H9 (cell line): ENCODE measurements at regions not wholly inside any gene's neighbourhood (a gene's known extent, or its start where the extent isn't known, plus 50 kb on each side); places are given as distances from the start of the nearest gene placed in this dataset.
"Not testable (repeated sequence)": the region's sequence is repeated elsewhere in the genome, so short reads cannot be mapped to it uniquely, and the experiment has no call there.

Experiments used
- DNase-seq: peaks from one replicate; pipeline ENCODE4 v3.0.0-alpha.2; 2017
- H2AFZ ChIP-seq: one replicate; pipeline ENCODE4 v1.6.1; 2013; ENCODE audit warnings: mild to moderate bottlenecking, low read length, control low read depth, moderate library complexity
- H2AK5ac ChIP-seq: 2 replicates; pipeline ENCODE4 v1.6.1; 2013; ENCODE audit warnings: low read length, control low read depth, mixed read lengths; ENCODE audit not compliant: insufficient read length
- H2BK120ac ChIP-seq: one replicate; pipeline ENCODE4 v1.6.1; 2013; ENCODE audit warnings: low read depth, mild to moderate bottlenecking, low read length, control low read depth, inconsistent platforms; ENCODE audit not compliant: poor library complexity, severe bottlenecking
- H2BK12ac ChIP-seq: 2 replicates; pipeline ENCODE4 v1.6.1; 2013; ENCODE audit warnings: low read length, control low read depth, mixed read lengths, low read depth; ENCODE audit not compliant: insufficient read length
- H2BK15ac ChIP-seq: 2 replicates; pipeline ENCODE4 v1.6.1; 2013; ENCODE audit warnings: low read depth, low read length, control low read depth
- H2BK20ac ChIP-seq: one replicate; pipeline ENCODE4 v1.6.1; 2013; ENCODE audit warnings: low read depth, mild to moderate bottlenecking, low read length, control low read depth, inconsistent platforms; ENCODE audit not compliant: poor library complexity, severe bottlenecking
- H2BK5ac ChIP-seq: 2 replicates; pipeline ENCODE4 v1.6.1; 2013; ENCODE audit warnings: low read length, control low read depth, mixed read lengths; ENCODE audit not compliant: insufficient read length
- H3K14ac ChIP-seq: 2 replicates; pipeline ENCODE4 v1.6.1; 2013; ENCODE audit warnings: low read length, control low read depth; ENCODE audit not compliant: insufficient read depth
- H3K18ac ChIP-seq: 2 replicates; pipeline ENCODE4 v1.6.1; 2013; ENCODE audit warnings: low read depth, mild to moderate bottlenecking, mixed read lengths, low read length, control low read depth; ENCODE audit not compliant: insufficient read length
- H3K23ac ChIP-seq: 2 replicates; pipeline ENCODE4 v1.6.1; 2013; ENCODE audit warnings: low read length, control low read depth, mixed read lengths, low read depth; ENCODE audit not compliant: insufficient read length
- H3K23me2 ChIP-seq: 2 replicates; pipeline ENCODE4 v1.6.1; 2013; ENCODE audit warnings: low read depth, mild to moderate bottlenecking, mixed read lengths, low read length, control low read depth; ENCODE audit not compliant: insufficient read length, poor library complexity, severe bottlenecking
- H3K27ac ChIP-seq: 2 replicates; pipeline ENCODE4 v1.5.1; 2013; ENCODE audit warnings: low read length, control low read depth, mixed read lengths, low read depth; ENCODE audit not compliant: insufficient read length
- H3K27me3 ChIP-seq: 2 replicates; pipeline ENCODE4 v1.6.1; 2013; ENCODE audit warnings: low read length, control low read depth, inconsistent platforms; ENCODE audit not compliant: insufficient read depth
- H3K4ac ChIP-seq: 2 replicates; pipeline ENCODE4 v1.6.1; 2013; ENCODE audit warnings: low read depth, mild to moderate bottlenecking, control low read depth, inconsistent platforms, low read length, moderate library complexity
- H3K4me1 ChIP-seq: 2 replicates; pipeline ENCODE4 v1.6.1; 2013; ENCODE audit warnings: low read length, control low read depth, inconsistent platforms; ENCODE audit not compliant: insufficient read depth
- H3K4me2 ChIP-seq: 2 replicates; pipeline ENCODE4 v1.6.1; 2013; ENCODE audit warnings: low read length, control low read depth, mixed read lengths; ENCODE audit not compliant: insufficient read length, insufficient read depth
- H3K56ac ChIP-seq: 2 replicates; pipeline ENCODE4 v1.6.1; 2013; ENCODE audit warnings: low read depth, mild to moderate bottlenecking, mixed read lengths, low read length, control low read depth; ENCODE audit not compliant: insufficient read length
- H3K79me1 ChIP-seq: 2 replicates; pipeline ENCODE4 v1.6.1; 2013; ENCODE audit warnings: low read depth, mild to moderate bottlenecking, moderate library complexity, low read length, control low read depth, inconsistent platforms; ENCODE audit not compliant: insufficient read depth, poor library complexity, severe bottlenecking
- H3K79me2 ChIP-seq: 2 replicates; pipeline ENCODE4 v1.6.1; 2013; ENCODE audit warnings: low read length, control low read depth, inconsistent platforms; ENCODE audit not compliant: insufficient read depth
- H3K9ac ChIP-seq: 2 replicates; pipeline ENCODE4 v1.6.1; 2013; ENCODE audit warnings: low read length, control low read depth, mixed read lengths; ENCODE audit not compliant: insufficient read length; ENCODE audit errors: extremely low read depth
- H3K9me3 ChIP-seq: one replicate; pipeline ENCODE4 v1.6.1; 2013; ENCODE audit warnings: low read depth, low read length, inconsistent platforms; ENCODE audit not compliant: control insufficient read depth
- H3T11ph ChIP-seq: one replicate; pipeline ENCODE4 v1.6.1; 2013; ENCODE audit warnings: mild to moderate bottlenecking, low read length, control low read depth, inconsistent platforms
- H4K20me1 ChIP-seq: one replicate; pipeline ENCODE4 v1.6.1; 2013; ENCODE audit not compliant: control insufficient read depth, insufficient read length, insufficient read depth
- H4K5ac ChIP-seq: 2 replicates; pipeline ENCODE4 v1.6.1; 2013; ENCODE audit warnings: low read depth, mild to moderate bottlenecking, mixed read lengths, low read length, control low read depth; ENCODE audit not compliant: insufficient read length
- H4K8ac ChIP-seq: replicated peaks from 2 replicates; pipeline ENCODE4 v1.6.1; 2013; ENCODE audit warnings: low read length, control low read depth, mixed read lengths, low read depth; ENCODE audit not compliant: insufficient read length
- H4K91ac ChIP-seq: 2 replicates; pipeline ENCODE4 v1.6.1; 2013; ENCODE audit warnings: low read depth, mild to moderate bottlenecking, moderate library complexity, mixed read lengths, low read length, control low read depth; ENCODE audit not compliant: insufficient read length
- H3K27ac Mint-ChIP-seq, 3 experiments: 2 replicates in 2 of 3; 3 replicates in 1 of 3; pipeline ENCODE4 v1.8.0; 2020 to 2021; ENCODE audit warnings: mixed read lengths in 3 of 3, mild to moderate bottlenecking in 1 of 3, moderate library complexity in 1 of 3
- H3K27me3 Mint-ChIP-seq: 2 replicates; pipeline ENCODE4 v1.8.0; 2021; ENCODE audit warnings: low read depth, mild to moderate bottlenecking, moderate library complexity, mixed read lengths
- H3K36me3 Mint-ChIP-seq, 3 experiments: 2 replicates in 2 of 3; 3 replicates in 1 of 3; pipeline ENCODE4 v1.8.0; 2020 to 2021; ENCODE audit warnings: low read depth in 3 of 3, mixed read lengths in 3 of 3; ENCODE audit not compliant: insufficient read depth in 1 of 3
- H3K4me1 Mint-ChIP-seq, 2 experiments: 2 replicates each; pipeline ENCODE4 v1.8.0; 2020; ENCODE audit warnings: mixed read lengths in 2 of 2
- H3K4me3 Mint-ChIP-seq, 2 experiments: 2 replicates in 1 of 2; 3 replicates in 1 of 2; pipeline ENCODE4 v1.8.0; 2020 to 2021; ENCODE audit warnings: mild to moderate bottlenecking in 2 of 2, mixed read lengths in 2 of 2, moderate library complexity in 1 of 2
- H3K9me3 Mint-ChIP-seq, 2 experiments: 2 replicates in 1 of 2; 3 replicates in 1 of 2; pipeline ENCODE4 v1.8.0; 2020; ENCODE audit warnings: mild to moderate bottlenecking in 2 of 2, mixed read lengths in 2 of 2, moderate library complexity in 1 of 2
- WGBS: extraction: QIAGEN DNeasy Blood & Tissue Kit; methylation state at CpG from one replicate; pipeline ENCODE4 v1.1.7; 2013; ENCODE audit warnings: missing lambda C conversion rate, low lambda C conversion rate, mixed read lengths; ENCODE audit not compliant: insufficient read length; ENCODE audit errors: extremely low coverage; 5-methylcytosine and 5-hydroxymethylcytosine counted together
- TF ChIP-seq, protein P1 (sequence below): fragments of 200-600 bp; sonication (generic); conservative IDR thresholded peaks from 3 replicates; pipeline ENCODE4 v1.8.0; 2021; ENCODE audit warnings: antibody characterized with exemption, mild to moderate bottlenecking

DNA sequence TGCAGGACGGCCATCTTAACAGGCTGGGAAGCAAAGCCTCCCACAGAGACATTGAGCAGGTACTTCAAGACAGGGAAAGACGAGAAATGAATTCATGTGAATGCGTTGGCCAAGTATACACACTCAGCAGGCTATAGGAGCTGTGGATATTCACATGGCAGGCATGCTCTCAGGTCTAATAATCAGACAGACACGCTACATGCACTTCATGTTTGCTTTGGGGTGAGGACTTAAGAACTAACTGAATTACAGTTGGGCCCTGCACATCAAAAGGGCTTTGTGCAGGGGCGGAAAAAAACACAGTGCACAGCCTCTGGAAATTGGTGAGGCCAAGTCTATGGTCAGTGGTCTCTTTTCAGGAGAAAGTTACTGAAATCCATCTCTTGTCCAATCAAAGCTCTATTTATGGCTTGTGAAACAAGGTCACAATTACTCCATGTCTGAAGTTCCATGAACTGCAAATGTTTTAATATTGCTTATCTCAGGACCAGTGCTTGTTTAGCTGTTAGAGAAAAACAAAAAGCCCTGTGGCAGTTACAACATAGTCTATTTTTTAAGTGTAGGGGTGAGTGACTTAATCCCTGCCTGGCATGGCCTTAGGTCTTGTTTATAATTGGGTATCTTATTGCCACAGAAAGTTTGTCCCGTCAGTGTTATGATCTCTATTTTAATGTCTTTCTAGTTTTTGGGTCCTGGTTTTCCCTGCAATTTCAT lies 100.6 kb upstream of the GOLGA6L6 start:
- Histone ChIP-seq H3K79me1 (no peaks in the 10 kb centered on the region), H2BK12ac (no peak overlapping the region), H3K9me3 (peaks cover 57% of the 10 kb centered on the region), H2BK20ac (no peak overlapping the region), H2BK15ac (no peak overlapping the region), H2AK5ac (no peak overlapping the region), H4K5ac (no peak overlapping the region), H3K4ac (no peak overlapping the region), H3K9ac (no peak overlapping the region), H2AFZ (no peak overlapping the region), H3K18ac (no peak overlapping the region), H4K8ac (no peak overlapping the region), H3K4me1 (no peaks in the 10 kb centered on the region), H3K23me2 (no peaks in the 10 kb centered on the region), H3K23ac (no peak overlapping the region), H3K27me3 (no peaks in the 10 kb centered on the region), H4K20me1 (no peaks in the 10 kb centered on the region), H2BK120ac (no peak overlapping the region), H3K27ac (no peak overlapping the region), H3K4me2 (no peak overlapping the region), H3K14ac (no peak overlapping the region), H3K56ac (no peak overlapping the region), H3K79me2 (no peaks in the 10 kb centered on the region), H4K91ac (no peak overlapping the region), H3T11ph (no peak overlapping the region), H2BK5ac (no peak overlapping the region)
- H3K4me3 Mint-ChIP-seq = no peak overlapping the region
- H3K9me3 Mint-ChIP-seq = peaks cover 4% of the 10 kb centered on the region in 2 experiments
- peaks cover 12 to 20% (median 17%) of the 10 kb centered on the region in 3 experiments; a peak in 6 of 7 replicates for H3K36me3 Mint-ChIP-seq
- no peak overlapping the region for H3K27ac Mint-ChIP-seq
- DNase-seq = no peak
- no CpG with 5 or more reads among the region's 6 CpGs for WGBS
- no peaks in the 10 kb centered on the region for H3K4me1 Mint-ChIP-seq
- H3K27me3 Mint-ChIP-seq = no peaks in the 10 kb centered on the region; the same call in 1 of the 2 replicates
- TF ChIP-seq, protein P1, sequence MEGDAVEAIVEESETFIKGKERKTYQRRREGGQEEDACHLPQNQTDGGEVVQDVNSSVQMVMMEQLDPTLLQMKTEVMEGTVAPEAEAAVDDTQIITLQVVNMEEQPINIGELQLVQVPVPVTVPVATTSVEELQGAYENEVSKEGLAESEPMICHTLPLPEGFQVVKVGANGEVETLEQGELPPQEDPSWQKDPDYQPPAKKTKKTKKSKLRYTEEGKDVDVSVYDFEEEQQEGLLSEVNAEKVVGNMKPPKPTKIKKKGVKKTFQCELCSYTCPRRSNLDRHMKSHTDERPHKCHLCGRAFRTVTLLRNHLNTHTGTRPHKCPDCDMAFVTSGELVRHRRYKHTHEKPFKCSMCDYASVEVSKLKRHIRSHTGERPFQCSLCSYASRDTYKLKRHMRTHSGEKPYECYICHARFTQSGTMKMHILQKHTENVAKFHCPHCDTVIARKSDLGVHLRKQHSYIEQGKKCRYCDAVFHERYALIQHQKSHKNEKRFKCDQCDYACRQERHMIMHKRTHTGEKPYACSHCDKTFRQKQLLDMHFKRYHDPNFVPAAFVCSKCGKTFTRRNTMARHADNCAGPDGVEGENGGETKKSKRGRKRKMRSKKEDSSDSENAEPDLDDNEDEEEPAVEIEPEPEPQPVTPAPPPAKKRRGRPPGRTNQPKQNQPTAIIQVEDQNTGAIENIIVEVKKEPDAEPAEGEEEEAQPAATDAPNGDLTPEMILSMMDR = no peak

DNA sequence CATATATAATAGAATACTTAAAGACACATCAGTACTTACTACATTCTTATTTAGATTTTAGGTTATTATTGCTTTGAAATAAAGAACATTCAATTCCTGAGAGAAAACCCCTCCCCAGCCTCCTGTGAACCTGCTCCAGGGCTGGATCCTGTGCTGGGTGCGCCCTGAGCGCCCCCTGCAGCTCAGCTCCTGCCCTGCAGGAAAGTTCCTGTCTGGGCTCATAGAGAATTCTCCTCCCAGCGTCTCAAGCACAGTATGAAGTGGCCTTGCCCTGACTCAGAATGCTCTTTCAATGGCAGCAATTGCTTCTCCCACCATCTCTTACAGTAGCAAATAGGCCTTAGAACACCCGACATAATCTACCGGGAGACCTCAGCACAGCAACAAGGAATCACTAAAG lies 98.8 kb upstream of the GOLGA6L6 start:
- H3K9me3 Mint-ChIP-seq, H4K91ac ChIP-seq, H3K56ac ChIP-seq, H3K27ac ChIP-seq, H3K4me2 ChIP-seq, H2BK12ac ChIP-seq, H2BK20ac ChIP-seq, H3K27me3 Mint-ChIP-seq, H3K4me3 Mint-ChIP-seq, H3K27ac Mint-ChIP-seq, H2AFZ ChIP-seq, H3K79me2 ChIP-seq, H3K14ac ChIP-seq, H2BK120ac ChIP-seq, H4K5ac ChIP-seq, H2BK15ac ChIP-seq, H3K27me3 ChIP-seq, H3K18ac ChIP-seq, H3K23ac ChIP-seq, H3K79me1 ChIP-seq, H4K20me1 ChIP-seq, H2AK5ac ChIP-seq, H3K4me1 ChIP-seq, H4K8ac ChIP-seq, H3T11ph ChIP-seq, H3K4me1 Mint-ChIP-seq, H2BK5ac ChIP-seq, H3K9ac ChIP-seq, H3K4ac ChIP-seq, DNase-seq, H3K23me2 ChIP-seq: not testable (repeated sequence)
- peaks cover 41% of the 10 kb centered on the region for H3K9me3 ChIP-seq
- H3K36me3 Mint-ChIP-seq = peaks cover 12 to 20% (median 17%) of the 10 kb centered on the region in 3 experiments; a peak in 6 of 7 replicates
- no CpG with 5 or more reads among the region's 5 CpGs for WGBS
